GM19099 (cell line): ENCODE measurements at regions not wholly inside any gene's neighbourhood (a gene's known extent, or its start where the extent isn't known, plus 50 kb on each side); places are given as distances from the start of the nearest gene placed in this dataset.

Experiments used
- POLR2A ChIP-seq: IDR thresholded peaks from 3 replicates; pipeline ENCODE4 v1.6.1; 2011; ENCODE audit warnings: low read depth; ENCODE audit not compliant: insufficient read length; ENCODE audit errors: extremely low read depth

DNA sequence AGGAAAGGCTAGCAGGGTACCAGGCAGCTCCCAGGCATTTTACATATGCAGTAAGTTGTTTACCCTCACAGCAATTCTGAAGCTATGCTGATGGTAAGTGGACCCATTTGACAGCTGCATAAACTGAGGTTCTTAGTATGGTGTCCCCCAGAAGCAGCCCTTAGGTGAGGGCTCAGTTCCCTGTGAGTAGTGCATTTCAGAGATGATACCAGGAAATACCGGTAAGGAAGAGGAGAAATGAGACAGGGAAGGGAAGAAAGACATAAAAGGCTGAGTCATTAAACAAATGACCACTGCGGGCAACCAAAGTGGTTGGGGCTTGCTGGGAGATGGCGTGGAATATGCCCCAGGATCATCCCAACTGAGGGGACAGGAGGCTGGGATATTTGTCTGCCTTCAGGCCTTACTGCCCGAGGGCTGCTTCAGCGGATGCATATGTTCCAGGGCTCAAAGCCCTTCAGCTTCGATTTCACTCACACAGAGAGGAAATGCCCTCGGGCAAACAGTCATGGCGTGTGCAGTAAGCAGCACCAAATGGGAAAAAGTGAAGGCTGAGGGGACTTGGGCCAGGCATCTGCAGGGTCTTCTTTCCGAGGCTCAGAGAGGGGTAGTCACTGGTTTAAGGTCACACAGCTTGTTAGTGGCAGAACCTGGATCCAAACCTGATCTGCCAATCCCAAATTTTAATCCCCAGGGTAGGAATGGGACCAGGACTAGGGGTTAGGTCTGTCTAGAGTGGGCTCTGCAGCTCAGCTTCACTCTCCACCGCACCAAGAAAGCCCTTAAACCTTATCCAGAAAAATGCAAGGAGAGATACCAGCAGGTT is 133.7 kb upstream of the RUNX3 start:
- TF ChIP-seq POLR2A: no peak

GRCh38 chr1:25062621-25063255 is 132.7 kb upstream of the RUNX3 start:
- TF ChIP-seq POLR2A: no peak

GRCh38 chr1:25061261-25061995 is 131.4 kb upstream of the RUNX3 start:
- TF ChIP-seq POLR2A: no peak

GRCh38 chr1:25057188-25057587 is 127.1 kb upstream of the RUNX3 start:
- no peak for TF ChIP-seq POLR2A

DNA sequence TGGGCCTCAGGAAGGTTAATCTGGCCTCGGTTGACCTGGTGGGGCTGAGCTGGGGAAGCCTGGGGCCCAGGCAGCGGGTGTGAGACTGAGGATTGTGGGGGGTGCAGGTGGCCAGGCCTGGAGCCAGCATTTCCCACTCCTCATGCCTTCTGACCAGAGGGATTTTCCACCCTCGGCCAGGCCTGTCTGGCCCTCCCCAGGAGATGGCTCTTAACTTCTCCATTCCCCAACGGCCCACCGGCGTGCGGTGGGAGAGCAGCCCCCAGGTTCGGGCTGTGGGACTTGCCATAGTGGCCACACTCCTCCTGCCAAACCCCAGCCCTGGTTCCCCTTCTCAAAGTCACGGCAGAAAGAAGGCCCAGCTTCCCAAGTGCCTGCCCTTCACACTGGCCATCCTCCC is 126.5 kb upstream of the RUNX3 start:
- no peak for TF ChIP-seq POLR2A

GRCh38 chr1:25055961-25056360 is 125.9 kb upstream of the RUNX3 start:
- TF ChIP-seq POLR2A: no peak

- no peak for TF ChIP-seq POLR2A
Observed at GRCh38 chr1:25055324-25055780, 125.3 kb upstream of the RUNX3 start.

GRCh38 chr1:25054526-25055323 is 124.6 kb upstream of the RUNX3 start:
- TF ChIP-seq POLR2A: no peak

- no peak for TF ChIP-seq POLR2A
Observed at GRCh38 chr1:25053576-25054250, 123.6 kb upstream of the RUNX3 start.

- no peak for TF ChIP-seq POLR2A
Observed at GRCh38 chr1:25051906-25052305, 121.8 kb upstream of the RUNX3 start.

DNA sequence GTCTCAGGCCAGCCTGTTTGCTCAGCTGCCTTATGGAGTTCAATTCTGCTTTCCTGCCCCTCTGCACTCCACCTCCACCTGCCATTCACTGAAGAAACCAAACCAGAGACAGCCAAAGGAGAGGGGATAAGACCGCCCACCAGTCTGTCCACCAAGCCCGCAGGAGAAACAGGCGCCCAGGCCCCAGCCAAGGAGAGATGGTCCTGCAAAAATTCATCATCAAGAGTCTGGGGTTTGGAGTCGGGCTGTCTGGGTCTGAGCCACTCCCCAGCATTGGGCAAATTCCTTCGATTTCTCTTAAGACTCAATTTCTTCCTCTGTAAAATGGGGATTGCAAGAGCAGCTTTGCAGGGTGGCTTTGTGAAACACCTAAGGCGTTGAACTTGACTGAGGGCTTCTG is 121.4 kb upstream of the RUNX3 start:
- TF ChIP-seq POLR2A: no peak

- no peak for TF ChIP-seq POLR2A
Observed at GRCh38 chr1:25050165-25050564, 120.1 kb upstream of the RUNX3 start.

DNA sequence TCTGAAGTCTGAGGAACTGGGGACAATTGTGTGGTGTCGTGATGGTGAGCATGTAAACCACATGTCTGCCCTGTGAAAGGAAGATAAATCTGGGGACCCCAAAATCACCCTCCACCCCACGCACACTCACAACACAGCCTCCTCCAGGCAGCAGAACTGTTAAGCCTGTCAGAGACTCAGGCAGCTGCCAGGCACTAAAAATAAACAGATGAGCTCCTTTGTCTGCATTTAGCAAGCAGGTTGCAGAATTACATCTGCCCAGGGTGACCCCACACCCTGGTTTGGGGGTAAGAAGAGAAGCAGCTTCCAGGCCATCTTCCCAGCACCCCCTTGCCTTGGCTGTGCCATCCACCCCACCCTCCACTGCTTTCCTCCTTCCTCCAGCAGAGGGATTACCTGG is 119.1 kb upstream of the RUNX3 start:
- TF ChIP-seq POLR2A: no peak

DNA sequence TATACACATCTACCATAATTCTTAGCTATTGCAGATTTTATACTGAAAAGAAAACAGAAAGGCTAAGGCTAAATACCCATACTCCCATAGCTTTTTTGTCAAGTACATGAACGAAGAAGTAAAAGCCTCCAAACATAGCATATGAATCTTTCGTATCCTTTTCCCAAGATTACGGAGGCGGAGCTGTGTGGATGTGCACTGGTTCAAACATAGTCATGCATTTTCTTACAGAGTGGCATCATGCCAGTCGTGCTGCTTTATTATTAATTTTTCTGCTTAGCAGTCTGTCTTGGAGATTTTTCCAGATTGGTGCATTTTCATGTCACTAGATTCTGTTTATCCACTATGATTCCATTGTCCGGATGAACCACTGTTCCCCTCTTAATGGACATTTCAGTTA is 118.7 kb upstream of the RUNX3 start:
- no peak for TF ChIP-seq POLR2A
